ENCODE measurements at regions not wholly inside any gene's neighbourhood (a gene's known extent, or its start where the extent isn't known, plus 50 kb on each side); places are given as distances from the start of the nearest gene placed in this dataset.

DNA sequence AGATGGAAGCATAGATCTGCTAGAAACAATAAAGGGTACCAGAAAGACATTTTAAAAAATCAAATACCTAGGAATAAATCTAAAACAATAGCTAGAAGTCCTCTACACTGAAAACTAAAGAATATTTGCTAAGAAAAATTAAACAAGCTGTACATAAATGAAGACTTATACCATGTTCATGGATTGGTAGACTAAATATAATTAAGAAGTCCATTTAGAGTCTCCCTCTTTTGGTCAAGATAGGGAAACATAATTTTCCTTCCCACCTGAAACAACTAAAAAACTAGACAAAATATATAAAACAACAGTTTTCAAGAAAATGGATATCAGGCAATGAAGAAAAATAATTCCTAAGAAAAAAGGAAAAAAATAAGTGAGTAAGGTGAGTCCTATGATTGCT, 120.0 kb upstream of the TAB2 start:
- Histone ChIP-seq H3K27ac (ENCODE audit: control insufficient read depth, insufficient read depth, low read length) (no peak overlapping the region), H4K20me1 (ENCODE audit: control insufficient read depth, extremely low read depth, insufficient read depth, low read length) (no peaks in the 10 kb centered on the region), H3K9me3 (ENCODE audit: control insufficient read depth, low read depth, low read length) (no peaks in the 10 kb centered on the region), H3K36me3 (ENCODE audit: control insufficient read depth in 2 of 2, extremely low read depth in 1 of 2, insufficient read depth in 2 of 2, low read length in 2 of 2) (no peaks in the 10 kb centered on the region), H3K4me2 (ENCODE audit: control insufficient read depth, extremely low read depth, insufficient read depth, low read depth, low read length) (no peak overlapping the region), H3K79me2 (ENCODE audit: control insufficient read depth, insufficient read depth, low read length) (no peaks in the 10 kb centered on the region), H3K9ac (ENCODE audit: control insufficient read depth, extremely low read depth, insufficient read depth, low read length) (no peak overlapping the region), H3K4me3 (ENCODE audit: control insufficient read depth in 2 of 3, extremely low read depth in 1 of 3, insufficient read depth in 2 of 3, low read depth in 1 of 3, low read length in 3 of 3) (no peak overlapping the region), H3K9me1 (ENCODE audit: control insufficient read depth, extremely low read depth, insufficient read depth, low read length) (no peaks in the 10 kb centered on the region), H3K4me1 (ENCODE audit: control insufficient read depth, extremely low read depth, insufficient read depth, low read length) (no peaks in the 10 kb centered on the region), H3K27me3 (ENCODE audit: control insufficient read depth, extremely low read depth, insufficient read depth, low read length) (no peaks in the 10 kb centered on the region), H2AFZ (ENCODE audit: control insufficient read depth, low read length) (no peak overlapping the region)
- DNase-seq (ENCODE audit: low read depth, low spot score) (no peak), FAIRE-seq (no peak)
- TF ChIP-seq CTCF (optimal IDR thresholded peaks at IDR 0.05 in 1 of 3, IDR thresholded peaks at IDR 0.05 in 1 of 3, conservative IDR thresholded peaks at IDR 0.05 in 1 of 3; ENCODE audit: extremely low read depth in 1 of 3, insufficient read depth in 2 of 3, low read length in 3 of 3) (no peak), EZH2 (IDR thresholded peaks at IDR 0.05; ENCODE audit: low read length) (no peak)
- dilution Hi-C loops (cut with MboI; ENCODE audit: extremely low pct_ligation_motif_present, low sequenced_read_pairs), result no loop called here

DNA sequence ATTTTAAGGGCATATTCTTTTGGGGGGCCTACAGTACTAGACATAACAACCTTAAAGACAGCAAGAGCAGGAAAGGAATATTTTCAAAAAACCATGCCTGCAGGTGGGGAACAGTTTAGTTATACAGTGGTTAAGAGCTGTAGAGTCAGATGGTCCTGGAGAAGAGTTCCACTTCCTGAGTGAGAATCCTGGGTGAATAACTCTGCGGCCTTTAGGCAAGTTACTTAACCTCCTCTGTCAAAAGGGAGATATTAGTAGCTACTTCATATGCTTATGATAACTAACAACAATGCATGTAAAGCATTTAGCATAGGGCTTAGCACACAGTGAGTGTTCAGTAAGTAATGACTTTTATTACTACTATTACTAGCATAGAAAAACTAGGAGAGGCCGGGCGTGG, 119.2 kb upstream of the TAB2 start:
- H3K4me3 ChIP-seq (ENCODE audit: control insufficient read depth in 2 of 3, extremely low read depth in 1 of 3, insufficient read depth in 2 of 3, low read depth in 1 of 3, low read length in 3 of 3), result no peak overlapping the region
- no peaks in the 10 kb centered on the region for H3K27me3 ChIP-seq (ENCODE audit: control insufficient read depth, extremely low read depth, insufficient read depth, low read length)
- H2AFZ ChIP-seq (ENCODE audit: control insufficient read depth, low read length), result no peak overlapping the region
- TF ChIP-seq CTCF (optimal IDR thresholded peaks at IDR 0.05 in 1 of 3, IDR thresholded peaks at IDR 0.05 in 1 of 3, conservative IDR thresholded peaks at IDR 0.05 in 1 of 3; ENCODE audit: extremely low read depth in 1 of 3, insufficient read depth in 2 of 3, low read length in 3 of 3) (no peak), EZH2 (IDR thresholded peaks at IDR 0.05; ENCODE audit: low read length) (no peak)
- no peak for DNase-seq (ENCODE audit: low read depth, low spot score)
- dilution Hi-C loops (cut with MboI; ENCODE audit: extremely low pct_ligation_motif_present, low sequenced_read_pairs), result no loop called here
- H3K9ac ChIP-seq (ENCODE audit: control insufficient read depth, extremely low read depth, insufficient read depth, low read length), result no peak overlapping the region
- no peak overlapping the region for H3K4me2 ChIP-seq (ENCODE audit: control insufficient read depth, extremely low read depth, insufficient read depth, low read depth, low read length)
- no peak for FAIRE-seq
- H3K27ac ChIP-seq (ENCODE audit: control insufficient read depth, insufficient read depth, low read length), result no peak overlapping the region
- no peaks in the 10 kb centered on the region for H3K4me1 ChIP-seq (ENCODE audit: control insufficient read depth, extremely low read depth, insufficient read depth, low read length)
- H3K36me3 ChIP-seq (ENCODE audit: control insufficient read depth in 2 of 2, extremely low read depth in 1 of 2, insufficient read depth in 2 of 2, low read length in 2 of 2), result no peaks in the 10 kb centered on the region
- no peaks in the 10 kb centered on the region for H4K20me1 ChIP-seq (ENCODE audit: control insufficient read depth, extremely low read depth, insufficient read depth, low read length)
- no peaks in the 10 kb centered on the region for H3K9me3 ChIP-seq (ENCODE audit: control insufficient read depth, low read depth, low read length)
- H3K79me2 ChIP-seq (ENCODE audit: control insufficient read depth, insufficient read depth, low read length), result no peaks in the 10 kb centered on the region
- no peaks in the 10 kb centered on the region for H3K9me1 ChIP-seq (ENCODE audit: control insufficient read depth, extremely low read depth, insufficient read depth, low read length)

Data from keratinocyte (primary cell).